ENCODE measurements at regions not wholly inside any gene's neighbourhood (a gene's known extent, or its start where the extent isn't known, plus 50 kb on each side); places are given as distances from the start of the nearest gene placed in this dataset.
A peak's percentile ranks its signal among the peaks of the same experiment; 100 is the strongest.

GRCh38 chr2:8480915-8481314 lies 200.9 kb upstream of the ID2 start:
- TF ChIP-seq CTCF (IDR thresholded peaks at IDR 0.05): no peak
- no peak overlapping the region for H3K4me3 Mint-ChIP-seq
- CTCF ChIA-PET: no interaction called here
- DNase-seq (no peak), ATAC-seq (ENCODE audit: low read depth) (no peak)
- POLR2A ChIA-PET: no interaction called here
- peaks cover 69% of the 10 kb centered on the region for H3K27me3 Mint-ChIP-seq
- no peak overlapping the region for H3K27ac Mint-ChIP-seq
- peaks cover 47% of the 10 kb centered on the region for H3K4me1 Mint-ChIP-seq
- H3K9me3 Mint-ChIP-seq: no peaks in the 10 kb centered on the region
- intact Hi-C loops (cut with micrococcal nuclease): no loop called here
- H3K36me3 Mint-ChIP-seq (ENCODE audit: low read depth): no peaks in the 10 kb centered on the region

GRCh38 chr2:8481463-8482009 lies 200.3 kb upstream of the ID2 start:
- Mint-ChIP-seq H3K4me3 (peak overlapping the region; percentile 21), H3K36me3 (ENCODE audit: low read depth) (no peaks in the 10 kb centered on the region), H3K4me1 (peaks cover 46% of the 10 kb centered on the region), H3K27me3 (peaks cover 70% of the 10 kb centered on the region), H3K9me3 (no peaks in the 10 kb centered on the region), H3K27ac (no peak overlapping the region)
- ATAC-seq (ENCODE audit: low read depth) (no peak), DNase-seq (no peak)
- intact Hi-C loops (cut with micrococcal nuclease): no loop called here
- no peak for TF ChIP-seq CTCF (IDR thresholded peaks at IDR 0.05)
- ChIA-PET POLR2A (no interaction called here), CTCF (no interaction called here)

GRCh38 chr2:8482432-8482831 lies 199.4 kb upstream of the ID2 start:
- Mint-ChIP-seq H3K4me3 (no peak overlapping the region), H3K36me3 (ENCODE audit: low read depth) (no peaks in the 10 kb centered on the region), H3K27me3 (peaks cover 73% of the 10 kb centered on the region), H3K9me3 (no peaks in the 10 kb centered on the region), H3K4me1 (peaks cover 45% of the 10 kb centered on the region), H3K27ac (no peak overlapping the region)
- CTCF ChIA-PET: no interaction called here
- POLR2A ChIA-PET: no interaction called here
- intact Hi-C loops (cut with micrococcal nuclease): no loop called here
- DNase-seq (no peak), ATAC-seq (ENCODE audit: low read depth) (no peak)
- no peak for TF ChIP-seq CTCF (IDR thresholded peaks at IDR 0.05)

DNA sequence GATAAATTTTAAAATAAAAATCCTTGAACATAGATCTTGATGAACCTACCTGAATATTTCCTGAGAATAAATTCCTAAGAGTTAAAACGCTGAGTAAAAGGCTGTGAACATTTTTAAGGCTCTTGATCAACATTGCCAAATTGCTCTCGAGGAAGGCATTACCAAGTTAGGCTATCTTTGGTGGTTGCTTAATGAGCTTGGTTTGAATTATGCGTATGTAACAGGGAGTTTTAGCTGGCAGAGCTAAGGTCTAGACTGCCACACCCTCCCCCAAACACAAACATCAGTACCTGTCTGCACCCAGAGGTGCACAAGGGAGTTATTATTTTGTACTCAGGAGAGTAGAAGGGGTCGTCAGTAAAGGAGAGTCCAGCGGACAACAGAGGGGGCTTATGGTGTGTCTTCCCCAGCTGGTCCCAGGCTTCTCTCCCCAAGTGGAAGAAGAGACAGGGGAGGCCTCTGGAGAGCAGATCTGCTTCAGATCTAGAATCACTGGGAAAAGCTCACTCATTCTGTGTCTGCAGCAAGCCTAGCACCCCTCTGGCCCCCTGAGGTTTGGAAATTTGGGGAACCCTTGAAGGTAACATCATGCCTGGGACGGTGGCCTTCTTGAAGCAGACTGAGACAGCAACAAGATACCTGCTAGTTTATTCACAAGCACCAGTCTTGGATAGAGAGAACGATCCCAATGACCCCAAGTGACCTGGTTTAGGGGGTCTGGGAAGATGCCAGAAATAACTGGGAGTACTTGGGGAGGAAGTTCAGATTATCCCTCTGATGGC lies 197.2 kb upstream of the ID2 start:
- no peak for TF ChIP-seq CTCF (IDR thresholded peaks at IDR 0.05)
- Mint-ChIP-seq H3K27ac (no peak overlapping the region), H3K36me3 (ENCODE audit: low read depth) (no peaks in the 10 kb centered on the region), H3K4me1 (peaks cover 43% of the 10 kb centered on the region), H3K27me3 (peaks cover 81% of the 10 kb centered on the region), H3K4me3 (no peak overlapping the region), H3K9me3 (no peaks in the 10 kb centered on the region)
- intact Hi-C loops (cut with micrococcal nuclease): no loop called here
- POLR2A ChIA-PET: interaction anchor here (1.3 kb wide), 1 partner anchor 9 kb away, joined by 4 read pairs; no protein-coding TSS in a partner anchor
- CTCF ChIA-PET: no interaction called here
- DNase-seq: no peak
- no peak for ATAC-seq (ENCODE audit: low read depth)

- no peaks in the 10 kb centered on the region for H3K9me3 Mint-ChIP-seq
- H3K4me3 Mint-ChIP-seq: no peak overlapping the region
- no peak for ATAC-seq (ENCODE audit: low read depth)
- CTCF ChIA-PET: no interaction called here
- no peak for TF ChIP-seq CTCF (IDR thresholded peaks at IDR 0.05)
- no peak overlapping the region for H3K27ac Mint-ChIP-seq
- no peaks in the 10 kb centered on the region for H3K36me3 Mint-ChIP-seq (ENCODE audit: low read depth)
- peaks cover 81% of the 10 kb centered on the region for H3K27me3 Mint-ChIP-seq
- POLR2A ChIA-PET: interaction anchor here (1.3 kb wide), 1 partner anchor 10 kb away, joined by 4 read pairs; no protein-coding TSS in a partner anchor
- intact Hi-C loops (cut with micrococcal nuclease): no loop called here
- no peak for DNase-seq
- H3K4me1 Mint-ChIP-seq: peaks cover 38% of the 10 kb centered on the region
Observed at GRCh38 chr2:8485736-8486135, 196.1 kb upstream of the ID2 start.

Measured in activated B cell treated with CpG ODN at 0.5 μM for 24 hours (primary cell).